ENCODE measurements at regions not wholly inside any gene's neighbourhood (a gene's known extent, or its start where the extent isn't known, plus 50 kb on each side); places are given as distances from the start of the nearest gene placed in this dataset.

- DNase-seq (ENCODE audit: low read depth) = peak; percentile 88
Observed at GRCh38 chr5:120405923-120406322, 58.2 kb upstream of the PRR16 start.

- DNase-seq (ENCODE audit: low read depth) = peak; percentile 66
Observed at GRCh38 chr5:120413686-120414085, 50.4 kb upstream of the PRR16 start.
